Kidney epithelial cell (primary cell): ENCODE measurements at regions not wholly inside any gene's neighbourhood (a gene's known extent, or its start where the extent isn't known, plus 50 kb on each side); places are given as distances from the start of the nearest gene placed in this dataset.
A peak's percentile ranks its signal among the peaks of the same experiment; 100 is the strongest.

ENCODE experiments used
- DNase-seq: peaks from one replicate; pipeline ENCODE4 v3.0.0-alpha.2; 2010; ENCODE audit warnings: low read depth
- H3K27me3 ChIP-seq: 2 replicates; pipeline ENCODE4 v1.6.0; 2011; ENCODE audit warnings: low read length; ENCODE audit not compliant: control insufficient read depth, insufficient read depth
- H3K36me3 ChIP-seq: 2 replicates; pipeline ENCODE4 v1.5.1; 2011; ENCODE audit warnings: low read length; ENCODE audit not compliant: control insufficient read depth, insufficient read depth
- H3K4me3 ChIP-seq: 2 replicates; pipeline ENCODE4 v1.5.1; 2011; ENCODE audit warnings: low read depth, mild to moderate bottlenecking, control low read depth, low read length
- CTCF ChIP-seq: IDR thresholded peaks from 2 replicates; pipeline ENCODE4 v1.5.1; 2011; ENCODE audit warnings: mild to moderate bottlenecking, moderate library complexity, low read length, control low read depth, inconsistent platforms; ENCODE audit not compliant: insufficient read depth, poor library complexity, severe bottlenecking

DNA sequence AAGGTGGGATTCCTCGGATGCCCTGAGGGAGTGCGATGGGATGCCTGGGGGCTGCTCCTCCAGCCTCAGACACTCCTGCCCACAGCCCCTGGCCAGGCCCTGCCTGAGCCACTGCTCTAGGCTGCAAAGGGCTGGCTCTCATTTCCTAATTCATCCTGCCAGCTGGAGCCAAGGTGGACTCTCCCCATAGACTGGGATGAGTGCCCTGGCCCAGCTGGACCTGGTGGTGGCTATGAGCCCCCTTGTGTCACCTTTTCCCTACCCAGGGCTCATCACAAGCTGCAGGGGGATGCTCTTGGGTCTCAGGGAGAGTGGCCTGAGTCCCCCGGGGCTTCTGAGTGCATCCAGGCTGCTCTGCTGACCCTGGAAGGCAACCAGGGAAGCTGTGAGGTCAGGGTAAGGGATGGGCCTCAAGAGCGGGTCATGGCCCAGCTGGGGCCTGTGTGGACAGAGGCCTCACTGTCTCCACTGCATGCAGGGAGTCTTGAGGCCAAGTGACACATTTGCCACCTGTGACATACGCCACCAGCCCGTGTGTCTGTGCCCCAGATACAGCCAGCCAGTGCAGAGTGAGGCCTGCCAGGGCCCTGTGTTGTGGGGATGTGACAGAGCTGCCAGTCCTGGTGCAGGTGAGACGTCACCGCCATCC, 102.7 kb upstream of the IER5L start:
- Histone ChIP-seq H3K36me3 (no peaks in the 10 kb centered on the region), H3K4me3 (no peak overlapping the region), H3K27me3 (no peaks in the 10 kb centered on the region)
- TF ChIP-seq CTCF, result no peak
- DNase-seq, result no peak

DNA sequence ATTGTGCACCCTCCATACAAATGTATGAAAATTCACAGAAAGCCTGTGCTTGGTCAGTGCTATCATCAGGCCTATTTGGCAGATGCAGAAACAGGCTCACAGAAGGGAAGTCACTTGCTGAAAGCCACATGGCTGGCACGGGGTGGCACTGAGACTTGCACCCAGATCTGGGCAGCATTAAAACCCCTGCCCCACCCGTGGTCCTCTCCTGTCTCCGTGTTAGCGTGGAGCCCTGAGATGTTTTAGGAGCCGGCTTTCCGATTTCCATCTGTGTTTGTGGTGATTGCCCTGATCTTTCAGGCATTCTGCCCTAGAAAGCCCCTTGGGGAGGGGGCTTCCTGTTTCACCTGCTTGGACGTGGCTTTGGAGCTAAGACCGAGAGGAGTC, 102.2 kb upstream of the IER5L start:
- Histone ChIP-seq H3K36me3 (no peaks in the 10 kb centered on the region), H3K4me3 (no peak overlapping the region), H3K27me3 (no peaks in the 10 kb centered on the region)
- TF ChIP-seq CTCF, result no peak
- no peak for DNase-seq

GRCh38 chr9:129278391-129279237, 100.6 kb upstream of the IER5L start:
- DNase-seq, result peak; percentile 34

DNA sequence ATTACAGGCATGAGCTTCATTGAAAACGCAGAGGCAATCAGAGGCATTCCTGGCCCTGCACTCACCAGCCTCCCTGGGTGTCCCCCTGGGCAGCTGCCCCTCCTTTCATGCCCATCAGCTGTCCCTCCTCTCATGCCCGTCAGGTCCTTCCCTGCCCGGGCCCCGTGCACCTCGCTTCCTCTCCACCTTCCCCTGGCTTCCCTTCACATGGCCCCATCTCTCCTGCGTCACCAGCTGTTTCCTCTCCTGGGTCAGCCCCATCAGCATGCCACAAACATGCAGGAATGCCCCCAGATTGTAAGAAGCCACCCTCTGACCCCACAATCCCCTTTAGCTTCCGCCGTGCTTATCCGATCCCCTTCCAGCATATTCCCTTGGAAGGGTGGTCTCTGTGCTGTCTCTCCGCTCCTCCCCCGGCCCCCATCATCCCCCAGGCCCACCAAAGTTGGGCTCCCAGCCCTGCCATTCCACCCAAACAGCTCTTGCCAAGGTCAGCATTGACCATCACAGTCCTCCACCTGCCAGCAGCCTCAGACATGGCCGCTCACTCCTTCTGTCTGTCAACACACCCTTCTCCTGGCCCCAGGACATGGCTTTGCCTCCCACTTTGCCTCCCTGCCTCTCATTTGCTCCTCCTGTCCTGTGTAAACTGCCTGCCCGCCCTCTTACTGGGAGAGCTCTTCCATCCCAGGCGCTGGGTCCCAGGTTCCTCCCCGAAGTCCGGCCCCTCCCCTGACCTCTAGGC, 98.6 kb upstream of the IER5L start:
- DNase-seq, result no peak
- Histone ChIP-seq H3K4me3 (no peak overlapping the region), H3K27me3 (no peaks in the 10 kb centered on the region), H3K36me3 (no peaks in the 10 kb centered on the region)
- TF ChIP-seq CTCF, result no peak

More at GRCh38 chr9:129278391-129279237, 100.6 kb upstream of the IER5L start:
- no peaks in the 10 kb centered on the region for H3K27me3 ChIP-seq
- H3K36me3 ChIP-seq, result no peaks in the 10 kb centered on the region
- no peak for TF ChIP-seq CTCF
- H3K4me3 ChIP-seq, result no peak overlapping the region

DNA sequence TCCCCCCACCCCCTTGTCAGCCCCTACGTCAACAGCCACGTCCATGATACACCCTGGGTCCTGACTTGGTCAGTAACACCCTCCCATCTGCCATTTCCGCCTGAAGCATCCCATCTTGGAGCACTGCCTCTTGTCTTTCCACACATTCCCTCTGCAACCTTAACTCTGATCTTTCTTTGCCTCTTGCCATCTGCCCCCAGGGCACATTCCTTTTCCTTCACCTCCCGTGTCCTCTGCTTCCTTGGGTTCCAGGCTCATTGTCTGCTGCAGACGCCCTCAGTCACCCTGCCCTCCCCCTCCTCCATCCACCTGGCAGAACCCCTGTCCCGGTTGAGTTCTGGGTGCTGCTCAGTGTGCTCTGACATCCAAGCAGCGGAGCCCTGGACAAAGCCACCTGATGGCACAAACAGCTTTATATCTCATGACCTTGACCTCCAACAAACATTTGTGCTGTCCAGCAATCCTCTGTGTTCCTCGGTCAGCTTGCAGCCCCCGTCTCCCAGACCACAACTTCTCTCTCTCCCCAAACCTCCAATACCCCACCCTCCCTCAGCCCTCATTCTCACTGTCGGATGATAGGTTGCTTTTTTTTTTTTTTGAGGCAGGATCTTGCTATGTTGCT, 97.7 kb upstream of the IER5L start:
- no peak for DNase-seq
- TF ChIP-seq CTCF, result no peak
- no peaks in the 10 kb centered on the region for H3K27me3 ChIP-seq
- H3K36me3 ChIP-seq, result no peaks in the 10 kb centered on the region
- H3K4me3 ChIP-seq, result no peak overlapping the region
